ENCODE measurements at regions not wholly inside any gene's neighbourhood (a gene's known extent, or its start where the extent isn't known, plus 50 kb on each side); places are given as distances from the start of the nearest gene placed in this dataset.

- TF ChIP-seq CTCF (IDR thresholded peaks at IDR 0.05), result no peak
- no peak for TF ChIP-seq POLR2A (IDR thresholded peaks at IDR 0.05)
Observed at GRCh38 chr15:93854088-93854487, 377.3 kb upstream of the MCTP2 start.
